Gastroesophageal sphincter (tissue), 3 donors: ENCODE measurements at regions not wholly inside any gene's neighbourhood (a gene's known extent, or its start where the extent isn't known, plus 50 kb on each side); places are given as distances from the start of the nearest gene placed in this dataset.

Experiments
- CTCF ChIP-seq, 4 experiments: fragments of 200-600 bp in 2 of 4; fragments of 450-650 bp in 2 of 4; sonication (generic) in 1 of 4; IDR thresholded peaks; one replicate each; pipeline ENCODE4 v1.5.1; 2017 to 2019; ENCODE audit warnings: antibody characterized with exemption in 4 of 4, mild to moderate bottlenecking in 2 of 4, moderate library complexity in 2 of 4
- POLR2A ChIP-seq, 2 donors: fragments of 450-650 bp; IDR thresholded peaks; one replicate each; pipeline ENCODE4 v1.6.1; 2017; ENCODE audit warnings: antibody characterized with exemption in 2 of 2, mild to moderate bottlenecking in 2 of 2, moderate library complexity in 1 of 2

- no peak for TF ChIP-seq CTCF (IDR thresholded peaks at IDR 0.05)
- no peak for TF ChIP-seq POLR2A (IDR thresholded peaks at IDR 0.05)
These were observed 189.7 kb upstream of the ADGRL4 start for GRCh38 chr1:79196211-79196610.
